Endothelial cell of umbilical vein (primary cell): ENCODE measurements at regions not wholly inside any gene's neighbourhood (a gene's known extent, or its start where the extent isn't known, plus 50 kb on each side); places are given as distances from the start of the nearest gene placed in this dataset.

Source experiments
- BruUV-seq: library from RNA; stranded (reverse); fragments of 400-500 nt; replicated peaks from 2 replicates; lab custom pipeline; 2021; lab: Mats Ljungman, UMichigan
- CTCF ChIA-PET: fragments of 300-600, 350-600 bp; sonication (Branson Sonifier 250); formaldehyde crosslinking; loops from one replicate; lab custom pipeline; 2021; ENCODE audit warnings: antibody characterized with exemption, inconsistent platforms; lab: Charles Lee
- POLR2A ChIA-PET: fragments of 300-600, 350-600 bp; sonication (Branson Sonifier 250); formaldehyde crosslinking; loops from one replicate; lab custom pipeline; 2021; ENCODE audit warnings: antibody characterized with exemption, inconsistent platforms; lab: Charles Lee
- DNase-seq: peaks from one replicate; pipeline ENCODE4 v3.0.0-alpha.2; 2011; ENCODE audit warnings: low read depth, low spot score
- FAIRE-seq: peaks from 2 replicates; lab custom pipeline; 2011; peaks lifted over from hg19 to GRCh38; lab: Jason Lieb, UNC
- H2AFZ ChIP-seq: 2 replicates; pipeline ENCODE4 v1.6.0; 2012; ENCODE audit warnings: low read depth, low read length, control low read depth, inconsistent platforms
- H3K27ac ChIP-seq: 2 replicates; pipeline ENCODE4 v1.5.1; 2011; ENCODE audit warnings: low read depth, mild to moderate bottlenecking, control low read depth, low read length, moderate library complexity; ENCODE audit not compliant: insufficient read depth
- H3K27me3 ChIP-seq, 2 experiments: 2 replicates each; pipeline versions ENCODE4 v1.6.0 to v1.6.1; 2011; ENCODE audit warnings: low read length in 2 of 2, mixed read lengths in 1 of 2; ENCODE audit not compliant: control insufficient read depth in 2 of 2, insufficient read depth in 2 of 2
- H3K36me3 ChIP-seq, 2 experiments: 2 replicates in 1 of 2; 3 replicates in 1 of 2; pipeline ENCODE4 v1.5.1; 2011; ENCODE audit warnings: low read length in 2 of 2, mild to moderate bottlenecking in 1 of 2, moderate library complexity in 1 of 2; ENCODE audit not compliant: control insufficient read depth in 2 of 2, insufficient read depth in 2 of 2; ENCODE audit errors: extremely low read depth in 1 of 2
- H3K4me1 ChIP-seq: 3 replicates; pipeline ENCODE4 v1.5.1; 2011; ENCODE audit warnings: mild to moderate bottlenecking, low read length; ENCODE audit not compliant: control insufficient read depth, insufficient read depth; ENCODE audit errors: extremely low read depth
- H3K4me2 ChIP-seq: 2 replicates; pipeline ENCODE4 v1.6.1; 2011; ENCODE audit warnings: low read length, control low read depth, mixed read lengths; ENCODE audit not compliant: insufficient read depth
- H3K4me3 ChIP-seq, 3 experiments: fragments of 200-600 bp in 1 of 3; sonication (generic), shearing (Covaris generic) in 1 of 3; replicated peaks in 1 of 3; 2 replicates each; pipeline ENCODE4 v1.5.1; 2011 to 2016; ENCODE audit warnings: control low read depth in 3 of 3, low read length in 3 of 3, mild to moderate bottlenecking in 2 of 3, inconsistent platforms in 1 of 3, low read depth in 1 of 3, moderate library complexity in 1 of 3; ENCODE audit not compliant: insufficient read depth in 1 of 3
- H3K79me2 ChIP-seq: 2 replicates; pipeline ENCODE4 v1.6.0; 2012; ENCODE audit warnings: low read length, inconsistent platforms; ENCODE audit not compliant: control insufficient read depth, insufficient read depth
- H3K9ac ChIP-seq: replicated peaks from 2 replicates; pipeline ENCODE3; 2011; ENCODE audit warnings: low read length, control low read depth; ENCODE audit not compliant: insufficient read depth; ENCODE audit errors: extremely low read depth
- H3K9me1 ChIP-seq: replicated peaks from 3 replicates; pipeline ENCODE4 v1.6.0; 2011; ENCODE audit warnings: mild to moderate bottlenecking, low read length; ENCODE audit not compliant: control insufficient read depth, insufficient read depth; ENCODE audit errors: extremely low read depth
- H3K9me3 ChIP-seq: replicated peaks from 2 replicates; pipeline ENCODE4 v1.5.1; 2012; ENCODE audit warnings: low read length, inconsistent platforms; ENCODE audit not compliant: control insufficient read depth, insufficient read depth
- H4K20me1 ChIP-seq: replicated peaks from 2 replicates; pipeline ENCODE3; 2011; ENCODE audit warnings: mild to moderate bottlenecking, low read length; ENCODE audit not compliant: control insufficient read depth, insufficient read depth; ENCODE audit errors: extremely low read depth
- EZH2 ChIP-seq: IDR thresholded peaks from 2 replicates; pipeline ENCODE4 v1.6.1; 2012; ENCODE audit warnings: borderline replicate concordance, low read depth, mild to moderate bottlenecking, moderate library complexity, low read length, inconsistent platforms; ENCODE audit not compliant: severe bottlenecking
- FOS ChIP-seq: IDR thresholded peaks from 2 replicates; pipeline ENCODE4 v1.6.1; 2011; ENCODE audit warnings: mild to moderate bottlenecking, low read length, moderate library complexity, borderline replicate concordance; ENCODE audit not compliant: insufficient read depth
- GATA2 ChIP-seq: IDR thresholded peaks from 2 replicates; pipeline ENCODE4 v1.7.0; 2011; ENCODE audit warnings: low read depth, mild to moderate bottlenecking, moderate library complexity, mixed read lengths, low read length; ENCODE audit not compliant: insufficient read length, insufficient read depth
- JUN ChIP-seq: IDR thresholded peaks from 2 replicates; pipeline ENCODE4 v1.6.1; 2011; ENCODE audit warnings: borderline replicate concordance, low read depth; ENCODE audit not compliant: insufficient read length, insufficient read depth
- MYC ChIP-seq: IDR thresholded peaks from one replicate; pipeline ENCODE4 v1.6.1; 2011; ENCODE audit warnings: mild to moderate bottlenecking, low read depth, low read length
- POLR2A ChIP-seq: IDR thresholded peaks from 2 replicates; pipeline ENCODE4 v1.6.1; 2012; ENCODE audit warnings: low read depth, mild to moderate bottlenecking, control low read depth, low read length
- POLR2AphosphoS5 ChIP-seq: IDR thresholded peaks from 2 replicates; pipeline ENCODE4 v1.6.1; 2012; ENCODE audit warnings: low read depth, mild to moderate bottlenecking, control low read depth, low read length, moderate library complexity; ENCODE audit not compliant: insufficient read depth
- dilution Hi-C: fragments of 300-500 bp; cut with MboI; formaldehyde crosslinking; loops from one replicate; pipeline ENCODE4 v1.15.0; 2019; ENCODE audit warnings: low sequenced_read_pairs; ENCODE audit not compliant: extremely low pct_ligation_motif_present
- intact Hi-C: fragments of 100-400 bp; cut with micrococcal nuclease; formaldehyde crosslinking; loops from one replicate; pipeline ENCODE4 v1.10.0; 2022
- TF ChIP-seq, protein P1 (sequence below): IDR thresholded peaks from 2 replicates; pipeline ENCODE4 v1.6.1; 2011; ENCODE audit not compliant: insufficient read depth, insufficient read length
- TF ChIP-seq, protein P2 (sequence below), 2 donors: IDR thresholded peaks; 1 replicate in 1 of 2; 2 replicates in 1 of 2; pipeline ENCODE4 v1.5.1; 2011; ENCODE audit warnings: low read length in 2 of 2, mild to moderate bottlenecking in 2 of 2, moderate library complexity in 2 of 2, control low read depth in 1 of 2, inconsistent platforms in 1 of 2, low read depth in 1 of 2; ENCODE audit not compliant: insufficient read depth in 1 of 2; ENCODE audit errors: extremely low read depth in 1 of 2

DNA sequence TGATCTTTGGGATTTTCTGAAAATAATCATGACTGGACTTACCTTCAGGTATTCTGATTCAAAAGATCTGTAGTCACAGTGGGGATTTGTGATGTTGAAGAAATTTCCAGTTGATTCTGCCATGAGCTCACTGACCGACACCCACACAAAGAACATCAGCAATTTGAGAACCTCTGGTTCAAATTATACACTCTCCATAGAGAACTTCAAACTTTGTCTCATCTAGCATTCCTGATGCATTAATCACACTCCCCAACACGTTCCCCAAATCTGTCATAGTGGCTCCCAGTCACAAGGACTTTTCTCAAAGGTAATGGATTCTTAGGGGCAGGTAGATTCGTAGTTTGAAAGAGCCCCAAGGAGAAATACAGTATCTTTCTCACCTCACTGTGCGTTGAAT lies 584.3 kb downstream of the FBXO15 start:
- Histone ChIP-seq H3K27me3 (no peaks in the 10 kb centered on the region), H3K9ac (no peak overlapping the region), H2AFZ (no peak overlapping the region), H3K79me2 (no peaks in the 10 kb centered on the region), H3K4me2 (no peak overlapping the region), H3K27ac (peak overlapping the region; percentile 23), H3K36me3 (no peaks in the 10 kb centered on the region), H3K9me3 (no peaks in the 10 kb centered on the region), H3K4me3 (no peak overlapping the region), H3K9me1 (no peaks in the 10 kb centered on the region), H3K4me1 (no peaks in the 10 kb centered on the region), H4K20me1 (no peaks in the 10 kb centered on the region)
- no peak for FAIRE-seq
- no TSS peak for BruUV-seq
- TF ChIP-seq, protein P1, sequence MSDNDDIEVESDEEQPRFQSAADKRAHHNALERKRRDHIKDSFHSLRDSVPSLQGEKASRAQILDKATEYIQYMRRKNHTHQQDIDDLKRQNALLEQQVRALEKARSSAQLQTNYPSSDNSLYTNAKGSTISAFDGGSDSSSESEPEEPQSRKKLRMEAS = no peak
- TF ChIP-seq FOS (no peak), MYC (no peak), EZH2 (no peak), POLR2A (no peak), JUN (no peak), GATA2 (no peak), POLR2AphosphoS5 (no peak)
- TF ChIP-seq, protein P2, sequence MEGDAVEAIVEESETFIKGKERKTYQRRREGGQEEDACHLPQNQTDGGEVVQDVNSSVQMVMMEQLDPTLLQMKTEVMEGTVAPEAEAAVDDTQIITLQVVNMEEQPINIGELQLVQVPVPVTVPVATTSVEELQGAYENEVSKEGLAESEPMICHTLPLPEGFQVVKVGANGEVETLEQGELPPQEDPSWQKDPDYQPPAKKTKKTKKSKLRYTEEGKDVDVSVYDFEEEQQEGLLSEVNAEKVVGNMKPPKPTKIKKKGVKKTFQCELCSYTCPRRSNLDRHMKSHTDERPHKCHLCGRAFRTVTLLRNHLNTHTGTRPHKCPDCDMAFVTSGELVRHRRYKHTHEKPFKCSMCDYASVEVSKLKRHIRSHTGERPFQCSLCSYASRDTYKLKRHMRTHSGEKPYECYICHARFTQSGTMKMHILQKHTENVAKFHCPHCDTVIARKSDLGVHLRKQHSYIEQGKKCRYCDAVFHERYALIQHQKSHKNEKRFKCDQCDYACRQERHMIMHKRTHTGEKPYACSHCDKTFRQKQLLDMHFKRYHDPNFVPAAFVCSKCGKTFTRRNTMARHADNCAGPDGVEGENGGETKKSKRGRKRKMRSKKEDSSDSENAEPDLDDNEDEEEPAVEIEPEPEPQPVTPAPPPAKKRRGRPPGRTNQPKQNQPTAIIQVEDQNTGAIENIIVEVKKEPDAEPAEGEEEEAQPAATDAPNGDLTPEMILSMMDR (IDR thresholded peaks at IDR 0.05; ENCODE audit: extremely low read depth in 1 of 2, insufficient read depth in 1 of 2, low read depth in 1 of 2, low read length in 2 of 2) = no peak
- dilution Hi-C loops = no loop called here
- no peak for DNase-seq
- intact Hi-C loops = no loop called here
- ChIA-PET CTCF (no interaction called here), POLR2A (no interaction called here)
